ENCODE measurements at regions not wholly inside any gene's neighbourhood (a gene's known extent, or its start where the extent isn't known, plus 50 kb on each side); places are given as distances from the start of the nearest gene placed in this dataset.

DNA sequence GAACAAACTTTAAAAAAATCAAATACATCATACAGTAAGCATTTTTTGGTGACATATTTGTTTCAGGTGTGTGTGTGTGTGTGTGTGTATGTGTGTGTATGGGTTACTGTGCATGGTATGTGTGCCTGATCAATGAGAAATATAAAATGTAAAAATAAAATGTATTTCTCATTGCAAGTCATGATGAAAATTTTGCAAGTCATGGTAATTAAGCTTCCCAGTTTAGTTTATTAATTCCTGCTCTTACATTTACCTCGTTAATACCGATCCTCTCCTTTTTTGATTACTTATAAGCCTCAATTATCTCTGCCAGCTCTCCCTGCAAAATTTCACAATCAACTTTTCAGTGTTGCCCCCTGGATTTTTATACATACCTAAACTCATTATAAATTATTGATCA is 114.6 kb upstream of the ADGRL3 start:
- Histone ChIP-seq H3K27ac (no peak overlapping the region), H3K9me3 (no peaks in the 10 kb centered on the region), H3K4me1 (no peaks in the 10 kb centered on the region), H3K36me3 (no peaks in the 10 kb centered on the region), H3K4me3 (no peak overlapping the region), H3K27me3 (no peaks in the 10 kb centered on the region)
- TF ChIP-seq, protein P1, sequence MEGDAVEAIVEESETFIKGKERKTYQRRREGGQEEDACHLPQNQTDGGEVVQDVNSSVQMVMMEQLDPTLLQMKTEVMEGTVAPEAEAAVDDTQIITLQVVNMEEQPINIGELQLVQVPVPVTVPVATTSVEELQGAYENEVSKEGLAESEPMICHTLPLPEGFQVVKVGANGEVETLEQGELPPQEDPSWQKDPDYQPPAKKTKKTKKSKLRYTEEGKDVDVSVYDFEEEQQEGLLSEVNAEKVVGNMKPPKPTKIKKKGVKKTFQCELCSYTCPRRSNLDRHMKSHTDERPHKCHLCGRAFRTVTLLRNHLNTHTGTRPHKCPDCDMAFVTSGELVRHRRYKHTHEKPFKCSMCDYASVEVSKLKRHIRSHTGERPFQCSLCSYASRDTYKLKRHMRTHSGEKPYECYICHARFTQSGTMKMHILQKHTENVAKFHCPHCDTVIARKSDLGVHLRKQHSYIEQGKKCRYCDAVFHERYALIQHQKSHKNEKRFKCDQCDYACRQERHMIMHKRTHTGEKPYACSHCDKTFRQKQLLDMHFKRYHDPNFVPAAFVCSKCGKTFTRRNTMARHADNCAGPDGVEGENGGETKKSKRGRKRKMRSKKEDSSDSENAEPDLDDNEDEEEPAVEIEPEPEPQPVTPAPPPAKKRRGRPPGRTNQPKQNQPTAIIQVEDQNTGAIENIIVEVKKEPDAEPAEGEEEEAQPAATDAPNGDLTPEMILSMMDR (IDR thresholded peaks at IDR 0.05), result no peak
- DNase-seq (ENCODE audit: low spot score), result no peak

DNA sequence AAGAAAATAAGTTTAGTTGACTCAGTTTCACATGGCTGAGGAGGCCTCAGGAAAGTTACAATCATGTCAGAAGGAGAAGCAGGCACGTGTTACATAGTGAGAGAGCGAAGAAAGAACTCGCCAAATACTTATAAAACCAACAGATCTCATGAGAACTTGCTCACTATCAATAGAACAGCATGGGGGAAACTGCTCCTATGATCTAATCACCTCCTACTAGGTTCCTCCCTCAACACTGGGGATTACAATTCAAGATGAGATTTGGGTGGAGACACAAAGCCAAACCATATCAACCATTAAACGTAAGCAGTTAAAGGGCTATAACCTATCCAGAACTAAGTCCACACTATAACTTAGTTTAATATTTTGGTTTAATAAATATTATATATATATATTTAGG is 113.8 kb upstream of the ADGRL3 start:
- H3K27me3 ChIP-seq, result no peaks in the 10 kb centered on the region
- no peaks in the 10 kb centered on the region for H3K36me3 ChIP-seq
- no peak for DNase-seq (ENCODE audit: low spot score)
- H3K9me3 ChIP-seq, result no peaks in the 10 kb centered on the region
- TF ChIP-seq, protein P1 (IDR thresholded peaks at IDR 0.05), result no peak
- H3K4me3 ChIP-seq, result no peak overlapping the region
- H3K27ac ChIP-seq, result no peak overlapping the region
- H3K4me1 ChIP-seq, result no peaks in the 10 kb centered on the region

DNA sequence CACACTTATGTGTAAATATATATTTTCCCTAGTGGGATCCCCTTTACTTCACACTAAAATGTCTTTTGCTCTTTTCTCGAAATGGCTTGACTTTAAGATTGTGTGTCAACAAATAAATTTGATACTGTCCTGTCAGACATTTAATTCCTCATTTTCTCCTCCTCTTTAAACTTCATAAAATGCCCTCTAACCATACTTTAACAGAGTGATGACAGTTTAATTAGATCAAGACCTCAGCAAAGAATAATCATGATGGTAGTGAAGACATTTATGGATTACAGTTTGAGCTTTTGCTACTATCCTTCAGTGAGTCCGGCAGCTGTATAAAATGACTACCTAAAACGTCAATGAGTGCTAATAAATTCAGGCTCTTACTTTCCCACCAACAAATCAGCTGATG is 113.1 kb upstream of the ADGRL3 start:
- Histone ChIP-seq H3K4me3 (no peak overlapping the region), H3K27me3 (no peaks in the 10 kb centered on the region), H3K36me3 (no peaks in the 10 kb centered on the region), H3K27ac (no peak overlapping the region), H3K9me3 (no peaks in the 10 kb centered on the region), H3K4me1 (no peaks in the 10 kb centered on the region)
- no peak for DNase-seq (ENCODE audit: low spot score)
- TF ChIP-seq, protein P1 (IDR thresholded peaks at IDR 0.05), result no peak

DNA sequence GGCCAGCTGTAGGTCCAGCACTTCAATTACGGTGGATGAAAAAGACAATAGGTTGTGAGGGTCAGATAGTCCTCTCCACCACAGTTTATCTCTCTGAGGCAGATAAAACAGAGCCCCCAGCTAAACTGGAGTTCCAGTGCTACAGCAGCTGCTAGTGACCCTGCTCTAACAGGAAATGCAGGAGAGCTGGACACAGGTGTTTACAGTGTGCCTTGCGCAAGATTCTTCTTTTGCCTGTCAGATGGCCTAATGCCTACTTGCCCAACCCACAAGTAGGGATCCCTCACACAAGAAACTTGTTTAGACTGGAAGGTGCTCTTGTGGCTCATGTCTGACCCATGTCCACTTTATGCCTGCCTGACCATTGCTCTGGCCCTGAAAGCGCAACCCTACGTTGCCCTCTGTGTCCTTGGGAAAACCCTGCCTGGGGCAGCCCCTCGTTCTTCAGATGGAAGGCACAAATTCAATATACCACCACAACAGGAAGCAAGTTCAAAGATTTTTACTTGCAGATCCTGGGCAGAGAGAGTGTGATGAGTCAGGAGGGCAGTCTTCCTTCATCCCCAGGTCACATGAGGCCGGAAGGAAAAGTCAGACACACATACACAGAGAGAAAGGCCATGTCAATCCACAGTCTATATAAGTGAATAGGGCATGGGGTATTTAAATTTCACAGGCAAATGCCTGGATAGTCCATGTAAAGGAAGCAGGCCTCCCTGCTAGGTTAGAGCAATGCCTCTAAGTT is 105.1 kb upstream of the ADGRL3 start:
- Histone ChIP-seq H3K36me3 (no peaks in the 10 kb centered on the region), H3K27me3 (no peaks in the 10 kb centered on the region), H3K27ac (no peak overlapping the region), H3K4me1 (no peaks in the 10 kb centered on the region), H3K4me3 (no peak overlapping the region), H3K9me3 (no peaks in the 10 kb centered on the region)
- TF ChIP-seq, protein P1 (IDR thresholded peaks at IDR 0.05), result no peak
- no peak for DNase-seq (ENCODE audit: low spot score)

DNA sequence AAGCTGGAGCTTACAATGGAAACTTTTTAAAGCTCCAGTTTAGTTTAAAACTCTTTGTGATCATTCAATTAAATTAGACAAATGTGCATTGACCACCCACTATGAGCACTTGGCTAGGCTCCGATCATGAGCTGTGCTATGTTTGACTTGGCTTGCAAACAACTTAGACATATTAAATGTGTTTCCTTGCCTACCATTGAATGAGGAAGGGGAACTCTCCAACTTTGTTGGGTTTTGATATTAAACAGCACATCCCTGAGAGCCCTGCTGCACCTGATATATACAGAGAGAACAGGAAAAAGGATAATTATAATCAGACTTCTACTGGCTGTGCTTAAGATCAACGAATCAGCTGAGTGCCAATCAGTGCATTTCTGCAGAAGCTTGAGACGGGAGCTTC is 71.4 kb upstream of the ADGRL3 start:
- Histone ChIP-seq H3K27me3 (no peaks in the 10 kb centered on the region), H3K36me3 (no peaks in the 10 kb centered on the region), H3K4me3 (no peak overlapping the region), H3K4me1 (no peaks in the 10 kb centered on the region), H3K27ac (no peak overlapping the region), H3K9me3 (peaks cover 0 to 14% of the 10 kb centered on the region in 2 donors)
- DNase-seq (ENCODE audit: low spot score), result no peak
- TF ChIP-seq, protein P1 (IDR thresholded peaks at IDR 0.05), result no peak

DNA sequence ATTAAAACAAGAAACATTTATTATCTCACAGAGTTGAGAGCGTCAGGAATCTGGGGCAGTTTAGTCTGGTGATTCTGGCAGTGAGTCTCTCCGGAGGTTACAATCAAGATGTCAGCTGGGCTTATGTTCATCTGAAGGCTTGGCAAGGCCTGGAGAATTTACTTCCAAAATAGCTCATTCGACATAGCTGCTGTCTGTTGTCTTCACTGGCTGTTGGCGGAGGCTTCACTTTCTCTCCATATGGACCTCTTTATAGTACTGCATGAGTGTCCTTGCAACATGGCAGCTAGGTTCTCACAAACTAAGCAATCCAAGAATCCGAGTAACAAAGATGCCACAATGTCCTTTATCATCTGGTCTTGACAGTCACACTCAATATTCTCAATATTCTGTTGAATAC is 70.2 kb upstream of the ADGRL3 start:
- Histone ChIP-seq H3K36me3 (no peaks in the 10 kb centered on the region), H3K27ac (no peak overlapping the region), H3K27me3 (no peaks in the 10 kb centered on the region), H3K4me3 (no peak overlapping the region), H3K4me1 (no peaks in the 10 kb centered on the region), H3K9me3 (peaks cover 0 to 5% of the 10 kb centered on the region in 2 donors)
- no peak for DNase-seq (ENCODE audit: low spot score)
- TF ChIP-seq, protein P1 (IDR thresholded peaks at IDR 0.05), result no peak

Measured in right atrium auricular region (tissue), 2 donors.